ENCODE measurements at regions not wholly inside any gene's neighbourhood (a gene's known extent, or its start where the extent isn't known, plus 50 kb on each side); places are given as distances from the start of the nearest gene placed in this dataset.

- H3K9me3 Mint-ChIP-seq: peaks cover 13% of the 10 kb centered on the region
- H3K27me3 Mint-ChIP-seq (ENCODE audit: low read depth): peaks cover 39% of the 10 kb centered on the region
- no peak overlapping the region for H3K27ac Mint-ChIP-seq
- H3K4me3 Mint-ChIP-seq: no peak overlapping the region
- TF ChIP-seq CTCF (IDR thresholded peaks at IDR 0.05; ENCODE audit: unreplicated experiment in 3 of 3): no peak
- H3K36me3 Mint-ChIP-seq (ENCODE audit: low read depth): peaks cover 4% of the 10 kb centered on the region
- no peaks in the 10 kb centered on the region for H3K4me1 Mint-ChIP-seq
Observed at GRCh38 chr11:70834277-70834940, 418.0 kb downstream of the SHANK2 start.

- TF ChIP-seq CTCF (IDR thresholded peaks at IDR 0.05; ENCODE audit: unreplicated experiment in 3 of 3): no peak
- no peaks in the 10 kb centered on the region for H3K4me1 Mint-ChIP-seq
- H3K4me3 Mint-ChIP-seq: no peak overlapping the region
- H3K9me3 Mint-ChIP-seq: peaks cover 13% of the 10 kb centered on the region
- H3K27me3 Mint-ChIP-seq (ENCODE audit: low read depth): peaks cover 33% of the 10 kb centered on the region
- no peak overlapping the region for H3K27ac Mint-ChIP-seq
- H3K36me3 Mint-ChIP-seq (ENCODE audit: low read depth): peaks cover 4% of the 10 kb centered on the region
Observed at GRCh38 chr11:70834984-70835560, 417.3 kb downstream of the SHANK2 start.

GRCh38 chr11:70836071-70836470 is 416.3 kb downstream of the SHANK2 start:
- TF ChIP-seq CTCF (IDR thresholded peaks at IDR 0.05; ENCODE audit: unreplicated experiment in 3 of 3): no peak
- no peak overlapping the region for H3K4me3 Mint-ChIP-seq
- peaks cover 4% of the 10 kb centered on the region for H3K36me3 Mint-ChIP-seq (ENCODE audit: low read depth)
- peaks cover 33% of the 10 kb centered on the region for H3K27me3 Mint-ChIP-seq (ENCODE audit: low read depth)
- H3K27ac Mint-ChIP-seq: no peak overlapping the region
- no peaks in the 10 kb centered on the region for H3K4me1 Mint-ChIP-seq
- peaks cover 13% of the 10 kb centered on the region for H3K9me3 Mint-ChIP-seq

GRCh38 chr11:70838198-70838597 is 414.2 kb downstream of the SHANK2 start:
- H3K27ac Mint-ChIP-seq: no peak overlapping the region
- peaks cover 27% of the 10 kb centered on the region for H3K27me3 Mint-ChIP-seq (ENCODE audit: low read depth)
- H3K4me3 Mint-ChIP-seq: no peak overlapping the region
- H3K36me3 Mint-ChIP-seq (ENCODE audit: low read depth): peaks cover 4% of the 10 kb centered on the region
- H3K4me1 Mint-ChIP-seq: no peaks in the 10 kb centered on the region
- peaks cover 13% of the 10 kb centered on the region for H3K9me3 Mint-ChIP-seq
- no peak for TF ChIP-seq CTCF (IDR thresholded peaks at IDR 0.05; ENCODE audit: unreplicated experiment in 3 of 3)

- Mint-ChIP-seq H3K9me3 (peaks cover 13% of the 10 kb centered on the region), H3K36me3 (ENCODE audit: low read depth) (peaks cover 4% of the 10 kb centered on the region), H3K4me3 (no peak overlapping the region), H3K27me3 (ENCODE audit: low read depth) (peaks cover 21% of the 10 kb centered on the region), H3K27ac (no peak overlapping the region), H3K4me1 (no peaks in the 10 kb centered on the region)
- TF ChIP-seq CTCF (IDR thresholded peaks at IDR 0.05; ENCODE audit: unreplicated experiment in 3 of 3): no peak
Observed at GRCh38 chr11:70839851-70840250, 412.5 kb downstream of the SHANK2 start.

DNA sequence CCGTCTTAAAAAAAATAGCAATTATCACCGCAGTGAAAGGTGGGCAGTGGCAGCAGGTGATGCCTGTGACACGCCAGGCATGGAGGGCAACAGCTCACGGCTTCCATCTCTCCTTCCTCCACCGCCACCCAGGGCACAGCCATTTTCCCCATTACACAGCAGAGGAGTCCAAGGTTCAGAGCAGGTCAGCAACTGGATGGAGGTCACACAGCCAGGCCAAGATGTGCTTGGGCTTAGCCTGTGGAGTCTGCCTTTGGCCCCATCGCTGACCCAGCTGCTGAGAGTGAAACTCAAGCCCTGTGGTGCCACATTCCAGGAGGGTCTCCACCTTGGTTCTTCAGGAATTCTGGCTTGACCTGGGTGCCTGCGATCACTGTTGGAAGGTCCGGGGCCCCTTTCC is 411.1 kb downstream of the SHANK2 start:
- H3K27ac Mint-ChIP-seq: no peak overlapping the region
- H3K27me3 Mint-ChIP-seq (ENCODE audit: low read depth): peaks cover 16% of the 10 kb centered on the region
- peaks cover 13% of the 10 kb centered on the region for H3K9me3 Mint-ChIP-seq
- no peaks in the 10 kb centered on the region for H3K4me1 Mint-ChIP-seq
- H3K4me3 Mint-ChIP-seq: no peak overlapping the region
- peaks cover 4% of the 10 kb centered on the region for H3K36me3 Mint-ChIP-seq (ENCODE audit: low read depth)
- TF ChIP-seq CTCF (IDR thresholded peaks at IDR 0.05; ENCODE audit: unreplicated experiment in 3 of 3): no peak

Data from nephron (organoid).